ENCODE measurements at regions not wholly inside any gene's neighbourhood (a gene's known extent, or its start where the extent isn't known, plus 50 kb on each side); places are given as distances from the start of the nearest gene placed in this dataset.
"Not testable (repeated sequence)": the region's sequence is repeated elsewhere in the genome, so short reads cannot be mapped to it uniquely, and the experiment has no call there.

DNA sequence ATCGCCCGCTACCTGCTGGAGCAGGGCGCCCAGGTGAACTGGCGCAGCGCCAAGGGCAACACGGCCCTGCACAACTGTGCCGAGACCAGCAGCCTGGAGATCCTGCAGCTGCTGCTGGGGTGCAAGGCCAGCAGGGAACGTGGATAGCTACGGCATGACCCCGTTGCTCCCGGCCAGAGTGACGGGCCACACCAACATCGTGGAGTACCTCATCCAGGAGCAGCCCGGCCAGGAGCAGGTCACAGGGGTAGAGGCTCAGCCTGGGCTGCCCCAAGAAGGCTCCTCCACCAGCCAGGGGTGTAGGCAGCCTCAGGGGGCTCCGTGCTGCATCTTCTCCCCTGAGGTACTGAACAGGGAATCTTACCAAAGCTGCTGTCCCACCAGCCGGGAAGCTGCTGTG lies 515.9 kb downstream of the TUBA3C start:
- TF ChIP-seq, protein P1, sequence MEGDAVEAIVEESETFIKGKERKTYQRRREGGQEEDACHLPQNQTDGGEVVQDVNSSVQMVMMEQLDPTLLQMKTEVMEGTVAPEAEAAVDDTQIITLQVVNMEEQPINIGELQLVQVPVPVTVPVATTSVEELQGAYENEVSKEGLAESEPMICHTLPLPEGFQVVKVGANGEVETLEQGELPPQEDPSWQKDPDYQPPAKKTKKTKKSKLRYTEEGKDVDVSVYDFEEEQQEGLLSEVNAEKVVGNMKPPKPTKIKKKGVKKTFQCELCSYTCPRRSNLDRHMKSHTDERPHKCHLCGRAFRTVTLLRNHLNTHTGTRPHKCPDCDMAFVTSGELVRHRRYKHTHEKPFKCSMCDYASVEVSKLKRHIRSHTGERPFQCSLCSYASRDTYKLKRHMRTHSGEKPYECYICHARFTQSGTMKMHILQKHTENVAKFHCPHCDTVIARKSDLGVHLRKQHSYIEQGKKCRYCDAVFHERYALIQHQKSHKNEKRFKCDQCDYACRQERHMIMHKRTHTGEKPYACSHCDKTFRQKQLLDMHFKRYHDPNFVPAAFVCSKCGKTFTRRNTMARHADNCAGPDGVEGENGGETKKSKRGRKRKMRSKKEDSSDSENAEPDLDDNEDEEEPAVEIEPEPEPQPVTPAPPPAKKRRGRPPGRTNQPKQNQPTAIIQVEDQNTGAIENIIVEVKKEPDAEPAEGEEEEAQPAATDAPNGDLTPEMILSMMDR (IDR thresholded peaks at IDR 0.05; ENCODE audit: low read depth, low read length): not testable (repeated sequence)
- TF ChIP-seq EZH2phosphoT487 (IDR thresholded peaks at IDR 0.05; ENCODE audit: low read depth): not testable (repeated sequence)
